ENCODE measurements at regions not wholly inside any gene's neighbourhood (a gene's known extent, or its start where the extent isn't known, plus 50 kb on each side); places are given as distances from the start of the nearest gene placed in this dataset.

DNA sequence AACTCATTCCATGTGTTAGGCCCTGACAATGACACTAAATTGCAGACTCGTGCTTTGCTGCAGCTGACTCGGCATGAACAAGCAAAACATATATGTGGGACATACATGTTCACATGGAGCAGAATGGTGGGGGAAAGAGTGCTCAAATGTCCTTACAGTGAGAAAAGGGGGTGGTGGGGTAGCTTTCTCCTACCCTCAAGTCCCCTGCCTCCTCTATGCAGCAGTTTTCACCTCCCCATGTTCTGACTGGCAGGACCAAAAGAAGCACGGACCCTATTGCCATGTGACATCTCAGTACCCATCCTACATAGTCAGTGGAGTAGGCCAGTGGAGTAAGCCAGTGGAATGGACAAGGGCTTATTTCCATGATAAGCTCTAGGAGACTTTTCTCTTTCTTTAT lies 259.3 kb downstream of the TTC32 start:
- TF ChIP-seq, protein P1, sequence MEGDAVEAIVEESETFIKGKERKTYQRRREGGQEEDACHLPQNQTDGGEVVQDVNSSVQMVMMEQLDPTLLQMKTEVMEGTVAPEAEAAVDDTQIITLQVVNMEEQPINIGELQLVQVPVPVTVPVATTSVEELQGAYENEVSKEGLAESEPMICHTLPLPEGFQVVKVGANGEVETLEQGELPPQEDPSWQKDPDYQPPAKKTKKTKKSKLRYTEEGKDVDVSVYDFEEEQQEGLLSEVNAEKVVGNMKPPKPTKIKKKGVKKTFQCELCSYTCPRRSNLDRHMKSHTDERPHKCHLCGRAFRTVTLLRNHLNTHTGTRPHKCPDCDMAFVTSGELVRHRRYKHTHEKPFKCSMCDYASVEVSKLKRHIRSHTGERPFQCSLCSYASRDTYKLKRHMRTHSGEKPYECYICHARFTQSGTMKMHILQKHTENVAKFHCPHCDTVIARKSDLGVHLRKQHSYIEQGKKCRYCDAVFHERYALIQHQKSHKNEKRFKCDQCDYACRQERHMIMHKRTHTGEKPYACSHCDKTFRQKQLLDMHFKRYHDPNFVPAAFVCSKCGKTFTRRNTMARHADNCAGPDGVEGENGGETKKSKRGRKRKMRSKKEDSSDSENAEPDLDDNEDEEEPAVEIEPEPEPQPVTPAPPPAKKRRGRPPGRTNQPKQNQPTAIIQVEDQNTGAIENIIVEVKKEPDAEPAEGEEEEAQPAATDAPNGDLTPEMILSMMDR (IDR thresholded peaks at IDR 0.05) = no peak
- TF ChIP-seq POLR2A (IDR thresholded peaks at IDR 0.05) = no peak
